MM.1S (cell line): ENCODE measurements at regions not wholly inside any gene's neighbourhood (a gene's known extent, or its start where the extent isn't known, plus 50 kb on each side); places are given as distances from the start of the nearest gene placed in this dataset.

ENCODE experiments used
- DNase-seq: peaks from one replicate; pipeline ENCODE4 v3.0.0-alpha.2; 2015
- H2AFZ ChIP-seq: fragments of 300-600 bp; sonication (generic); 2 replicates; pipeline ENCODE4 v1.6.0; 2016; ENCODE audit warnings: antibody characterized with exemption, low read length
- H3F3A ChIP-seq: fragments of 300-600 bp; sonication (generic); 2 replicates; pipeline ENCODE4 v1.6.1; 2016; ENCODE audit warnings: mild to moderate bottlenecking, antibody characterized with exemption, low read length, moderate library complexity, mixed read lengths; ENCODE audit not compliant: insufficient read depth
- H3K27ac ChIP-seq: fragments of 300-600 bp; sonication (generic); 2 replicates; pipeline ENCODE4 v1.5.1; 2016; ENCODE audit warnings: mild to moderate bottlenecking, low read length
- H3K27me3 ChIP-seq: fragments of 300-600 bp; sonication (generic); replicated peaks from 2 replicates; pipeline ENCODE4 v1.6.0; 2016; ENCODE audit warnings: low read length; ENCODE audit not compliant: insufficient read depth
- H3K36me3 ChIP-seq: fragments of 300-600 bp; sonication (generic); replicated peaks from 2 replicates; pipeline ENCODE4 v1.6.1; 2016; ENCODE audit warnings: mild to moderate bottlenecking, low read length, mixed read lengths; ENCODE audit not compliant: insufficient read depth
- H3K4me1 ChIP-seq: fragments of 300-600 bp; sonication (generic); 2 replicates; pipeline ENCODE4 v1.6.1; 2016; ENCODE audit warnings: low read length, mixed read lengths
- H3K4me2 ChIP-seq: fragments of 300-600 bp; sonication (generic); 2 replicates; pipeline ENCODE4 v1.6.0; 2016; ENCODE audit warnings: low read depth, low read length
- H3K4me3 ChIP-seq: fragments of 300-600 bp; sonication (generic); 2 replicates; pipeline ENCODE4 v1.5.1; 2016; ENCODE audit warnings: low read length, mixed read lengths
- H3K79me2 ChIP-seq: fragments of 300-600 bp; sonication (generic); 2 replicates; pipeline ENCODE4 v1.6.1; 2016; ENCODE audit warnings: mixed run types, low read length, mixed read lengths
- H3K9ac ChIP-seq: fragments of 300-600 bp; sonication (generic); 2 replicates; pipeline ENCODE4 v1.6.1; 2016; ENCODE audit warnings: low read length, mixed read lengths
- H3K9me2 ChIP-seq: fragments of 300-600 bp; sonication (generic); replicated peaks from 2 replicates; pipeline ENCODE4 v1.6.1; 2016; ENCODE audit warnings: mild to moderate bottlenecking, low read length, mixed read lengths; ENCODE audit not compliant: insufficient read depth
- H3K9me3 ChIP-seq: fragments of 300-600 bp; sonication (generic); replicated peaks from 2 replicates; pipeline ENCODE4 v1.6.1; 2016; ENCODE audit warnings: mild to moderate bottlenecking, low read length, mixed read lengths; ENCODE audit not compliant: insufficient read depth
- H4K20me1 ChIP-seq: fragments of 300-600 bp; sonication (generic); 2 replicates; pipeline ENCODE4 v1.6.1; 2016; ENCODE audit warnings: mild to moderate bottlenecking, low read length, moderate library complexity, mixed read lengths; ENCODE audit not compliant: insufficient read depth
- EZH2 ChIP-seq: fragments of 300-600 bp; sonication (generic); optimal IDR thresholded peaks from 2 replicates; pipeline ENCODE3; 2017; ENCODE audit warnings: low read depth, mild to moderate bottlenecking, antibody characterized with exemption, low read length, mixed read lengths
- EZH2phosphoT487 ChIP-seq: fragments of 300-600 bp; sonication (generic); IDR thresholded peaks from 2 replicates; pipeline ENCODE4 v1.6.1; 2018; ENCODE audit warnings: antibody characterized with exemption, low read length
- TF ChIP-seq, protein P1 (sequence below): fragments of 300-600 bp; sonication (generic); IDR thresholded peaks from 2 replicates; pipeline ENCODE4 v1.5.1; 2016; ENCODE audit warnings: antibody characterized with exemption, low read length, mixed read lengths

DNA sequence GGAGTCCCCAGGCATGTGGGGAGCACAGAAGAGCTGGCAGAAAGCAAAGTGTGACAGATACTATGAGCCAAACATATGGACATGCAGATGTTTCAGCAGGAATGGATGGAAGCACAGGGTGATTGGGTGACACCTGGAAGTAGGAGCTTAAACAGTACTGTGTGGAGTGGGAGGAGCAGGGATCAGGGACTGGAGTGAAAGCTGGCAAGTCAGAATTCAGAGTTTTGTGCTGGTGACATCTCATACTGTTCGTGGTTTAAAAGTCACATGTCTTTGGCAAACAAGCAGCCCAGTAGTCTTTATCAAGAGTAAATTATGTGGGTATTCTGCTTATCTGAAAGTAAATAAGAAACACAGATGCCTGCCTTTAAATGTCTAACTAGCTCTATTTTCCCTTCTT, 408.2 kb downstream of the COG6 start:
- H3K9ac ChIP-seq = no peak overlapping the region
- H3K4me2 ChIP-seq = no peak overlapping the region
- no peaks in the 10 kb centered on the region for H3F3A ChIP-seq
- no peaks in the 10 kb centered on the region for H3K4me1 ChIP-seq
- DNase-seq = no peak
- H3K9me3 ChIP-seq = no peaks in the 10 kb centered on the region
- no peaks in the 10 kb centered on the region for H3K36me3 ChIP-seq
- H4K20me1 ChIP-seq = no peaks in the 10 kb centered on the region
- H3K79me2 ChIP-seq = no peaks in the 10 kb centered on the region
- H3K4me3 ChIP-seq = no peak overlapping the region
- no peaks in the 10 kb centered on the region for H3K9me2 ChIP-seq
- no peak overlapping the region for H2AFZ ChIP-seq
- H3K27me3 ChIP-seq = no peaks in the 10 kb centered on the region
- H3K27ac ChIP-seq = no peak overlapping the region
- TF ChIP-seq, protein P1, sequence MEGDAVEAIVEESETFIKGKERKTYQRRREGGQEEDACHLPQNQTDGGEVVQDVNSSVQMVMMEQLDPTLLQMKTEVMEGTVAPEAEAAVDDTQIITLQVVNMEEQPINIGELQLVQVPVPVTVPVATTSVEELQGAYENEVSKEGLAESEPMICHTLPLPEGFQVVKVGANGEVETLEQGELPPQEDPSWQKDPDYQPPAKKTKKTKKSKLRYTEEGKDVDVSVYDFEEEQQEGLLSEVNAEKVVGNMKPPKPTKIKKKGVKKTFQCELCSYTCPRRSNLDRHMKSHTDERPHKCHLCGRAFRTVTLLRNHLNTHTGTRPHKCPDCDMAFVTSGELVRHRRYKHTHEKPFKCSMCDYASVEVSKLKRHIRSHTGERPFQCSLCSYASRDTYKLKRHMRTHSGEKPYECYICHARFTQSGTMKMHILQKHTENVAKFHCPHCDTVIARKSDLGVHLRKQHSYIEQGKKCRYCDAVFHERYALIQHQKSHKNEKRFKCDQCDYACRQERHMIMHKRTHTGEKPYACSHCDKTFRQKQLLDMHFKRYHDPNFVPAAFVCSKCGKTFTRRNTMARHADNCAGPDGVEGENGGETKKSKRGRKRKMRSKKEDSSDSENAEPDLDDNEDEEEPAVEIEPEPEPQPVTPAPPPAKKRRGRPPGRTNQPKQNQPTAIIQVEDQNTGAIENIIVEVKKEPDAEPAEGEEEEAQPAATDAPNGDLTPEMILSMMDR = no peak
- no peak for TF ChIP-seq EZH2phosphoT487
- TF ChIP-seq EZH2 = no peak

DNA sequence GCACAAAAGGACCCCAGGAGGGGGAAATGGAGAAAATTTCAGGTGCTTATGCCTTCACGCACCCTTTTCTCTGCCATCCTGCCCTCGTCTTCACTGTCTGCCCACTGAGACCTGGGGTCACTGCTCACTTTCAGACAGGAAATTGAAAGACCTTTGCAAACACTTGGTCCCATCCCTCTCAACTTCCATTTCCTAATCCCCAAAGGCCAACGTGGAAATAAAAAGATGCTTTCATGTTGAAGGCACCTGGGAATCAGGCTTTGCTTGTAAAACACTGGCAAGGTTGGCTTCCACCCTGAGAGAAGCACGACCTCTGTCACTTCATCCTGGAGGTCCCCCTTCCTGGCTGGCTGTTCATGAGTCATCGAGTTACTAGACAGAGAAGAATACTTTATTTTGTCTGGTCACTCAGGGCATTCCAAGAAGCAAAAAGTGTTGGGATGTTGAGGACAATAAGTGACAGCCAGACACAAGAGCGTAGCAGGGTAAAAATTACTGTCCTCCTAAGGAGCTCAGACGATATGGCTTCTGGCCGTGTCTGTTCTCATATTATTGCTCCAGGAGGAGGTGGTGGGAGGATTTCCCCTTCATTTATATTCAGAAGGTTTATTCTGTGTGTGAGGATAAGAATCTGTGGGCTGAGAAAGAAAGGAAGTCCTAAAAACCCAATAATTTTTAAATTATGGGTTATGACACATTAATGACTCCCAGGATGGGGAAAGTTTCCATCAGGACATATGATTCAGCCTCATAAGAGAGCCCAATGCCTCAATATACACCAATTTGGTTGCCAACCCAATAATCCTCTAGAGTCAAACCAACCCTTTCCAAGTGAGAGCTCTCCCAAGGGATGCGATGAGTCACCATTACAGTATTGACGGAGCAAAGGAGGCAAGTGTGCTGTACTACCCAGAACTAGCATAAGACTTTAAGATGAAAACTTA, 409.0 kb downstream of the COG6 start:
- TF ChIP-seq, protein P1 = no peak
- TF ChIP-seq EZH2 (no peak), EZH2phosphoT487 (no peak)
- H3K4me2 ChIP-seq = no peak overlapping the region
- no peaks in the 10 kb centered on the region for H3K36me3 ChIP-seq
- H3K4me1 ChIP-seq = no peaks in the 10 kb centered on the region
- H4K20me1 ChIP-seq = no peaks in the 10 kb centered on the region
- no peak overlapping the region for H3K9ac ChIP-seq
- no peak overlapping the region for H3K27ac ChIP-seq
- H3K27me3 ChIP-seq = no peaks in the 10 kb centered on the region
- no peaks in the 10 kb centered on the region for H3K79me2 ChIP-seq
- H2AFZ ChIP-seq = no peak overlapping the region
- no peaks in the 10 kb centered on the region for H3F3A ChIP-seq
- no peaks in the 10 kb centered on the region for H3K9me2 ChIP-seq
- H3K4me3 ChIP-seq = no peak overlapping the region
- H3K9me3 ChIP-seq = no peaks in the 10 kb centered on the region
- DNase-seq = no peak

DNA sequence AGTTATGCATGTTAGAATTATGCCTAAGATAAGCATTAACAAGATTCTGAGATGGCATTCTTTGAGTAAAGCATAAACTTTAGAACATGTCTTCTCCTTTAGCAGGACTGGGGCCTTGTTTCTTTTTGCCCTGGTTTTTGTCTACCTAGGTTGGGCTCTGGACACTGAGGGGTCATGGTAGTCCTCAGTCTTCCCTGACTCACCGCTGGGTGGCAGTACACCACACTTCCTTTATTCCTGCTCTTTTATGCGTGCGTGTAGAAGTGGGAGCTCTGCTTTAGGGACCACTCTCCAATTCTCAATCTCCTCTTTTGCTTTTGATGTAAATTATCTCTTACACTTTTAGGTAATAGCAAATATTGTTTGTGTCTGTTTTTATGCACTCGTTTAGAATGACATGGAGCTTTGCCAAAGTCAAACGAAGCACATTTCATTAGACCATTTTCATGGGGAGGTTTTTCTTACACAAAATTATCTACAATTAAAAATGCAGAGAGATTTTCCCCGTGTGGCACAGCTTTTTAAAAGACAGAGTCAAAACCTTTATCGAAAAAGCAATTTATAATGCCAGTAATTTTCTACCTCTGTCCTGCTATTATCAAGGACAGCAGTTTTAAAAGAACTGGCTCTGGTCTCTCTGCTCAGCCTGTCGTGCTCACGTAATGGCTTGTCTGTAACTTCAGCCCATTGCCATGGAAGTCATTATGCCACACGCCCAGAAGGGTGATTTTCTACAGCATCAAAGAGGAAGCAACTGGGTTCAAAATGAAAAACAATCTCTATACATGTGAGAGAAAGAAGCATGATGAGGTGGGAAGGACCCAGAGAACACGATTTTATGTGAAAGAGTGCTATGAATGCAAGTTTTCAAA, 413.9 kb downstream of the COG6 start:
- Histone ChIP-seq H3K9me3 (no peaks in the 10 kb centered on the region), H3K9me2 (no peaks in the 10 kb centered on the region), H3K79me2 (no peaks in the 10 kb centered on the region), H3K27ac (no peak overlapping the region), H3F3A (no peaks in the 10 kb centered on the region), H3K4me2 (no peak overlapping the region), H3K27me3 (no peaks in the 10 kb centered on the region), H3K4me3 (no peak overlapping the region), H3K36me3 (no peaks in the 10 kb centered on the region), H3K4me1 (no peaks in the 10 kb centered on the region), H3K9ac (no peak overlapping the region), H2AFZ (no peak overlapping the region), H4K20me1 (no peaks in the 10 kb centered on the region)
- peak; percentile 29 for DNase-seq
- TF ChIP-seq EZH2phosphoT487 = no peak
- TF ChIP-seq EZH2 = no peak
- TF ChIP-seq, protein P1 = peak; percentile 61
